ENCODE measurements at regions not wholly inside any gene's neighbourhood (a gene's known extent, or its start where the extent isn't known, plus 50 kb on each side); places are given as distances from the start of the nearest gene placed in this dataset.

DNA sequence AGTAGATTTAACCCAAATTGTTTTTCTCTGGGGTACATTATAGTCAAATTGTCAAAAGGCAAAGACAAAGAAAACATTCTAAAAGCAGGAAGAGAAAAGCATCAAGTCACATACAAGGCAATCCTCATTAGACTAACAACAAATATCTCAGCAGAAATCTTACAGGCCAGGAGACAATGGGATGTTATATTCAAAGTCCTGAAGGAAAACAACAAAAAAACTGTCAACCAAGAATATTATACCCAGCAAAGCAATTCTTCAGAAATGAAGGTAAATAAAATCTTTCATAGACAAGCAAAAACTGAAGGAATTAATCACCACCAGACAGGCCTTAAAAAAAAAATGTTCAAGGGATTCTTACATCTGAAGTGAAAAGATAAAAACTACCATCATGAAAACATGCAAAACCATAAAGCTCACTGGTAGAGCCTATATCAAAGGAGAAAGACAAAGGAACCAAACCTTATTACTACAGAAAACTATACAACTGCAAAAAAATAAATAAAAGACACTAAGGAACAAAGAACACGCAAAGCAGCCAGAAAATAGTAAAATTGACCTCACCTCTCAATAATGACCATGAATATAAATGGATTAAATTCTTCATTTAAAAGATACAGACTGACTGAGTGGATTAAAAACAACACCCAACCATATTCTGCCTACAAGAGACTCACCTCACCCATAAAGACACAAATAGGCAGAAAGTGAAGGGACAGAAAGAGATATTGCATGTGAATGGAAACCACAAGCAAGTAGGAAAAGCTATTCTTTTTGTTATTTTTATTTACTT, 113.8 kb upstream of the ZC3H11B start:
- Histone ChIP-seq H3K4me1 (ENCODE audit: control insufficient read depth in 4 of 4, insufficient read depth in 4 of 4, low read length in 3 of 4) (no peaks in the 10 kb centered on the region), H3K9ac (ENCODE audit: low read depth in 1 of 2, low read length in 2 of 2) (no peak overlapping the region), H3K27me3 (ENCODE audit: control insufficient read depth in 4 of 4, insufficient read depth in 4 of 4, low read length in 3 of 4) (no peaks in the 10 kb centered on the region), H3K4me3 (ENCODE audit: low read depth in 1 of 3, low read length in 3 of 3) (no peak overlapping the region), H3K36me3 (ENCODE audit: control insufficient read depth in 4 of 4, insufficient read depth in 3 of 4, low read depth in 1 of 4, low read length in 3 of 4) (no peaks in the 10 kb centered on the region), H3K27ac (ENCODE audit: low read depth in 1 of 2, low read length in 2 of 2) (no peak overlapping the region), H3K9me3 (ENCODE audit: control insufficient read depth in 4 of 4, low read length in 3 of 4) (peaks cover 0 to 12% (median 4%) of the 10 kb centered on the region in 4 donors)
- TF ChIP-seq RXRA (IDR thresholded peaks at IDR 0.05): no peak
- no peak for TF ChIP-seq HNF4G (IDR thresholded peaks at IDR 0.05)
- no peak for TF ChIP-seq HNF4A (conservative IDR thresholded peaks at IDR 0.05)
- TF ChIP-seq SP1 (IDR thresholded peaks at IDR 0.05): no peak
- TF ChIP-seq, protein P1, sequence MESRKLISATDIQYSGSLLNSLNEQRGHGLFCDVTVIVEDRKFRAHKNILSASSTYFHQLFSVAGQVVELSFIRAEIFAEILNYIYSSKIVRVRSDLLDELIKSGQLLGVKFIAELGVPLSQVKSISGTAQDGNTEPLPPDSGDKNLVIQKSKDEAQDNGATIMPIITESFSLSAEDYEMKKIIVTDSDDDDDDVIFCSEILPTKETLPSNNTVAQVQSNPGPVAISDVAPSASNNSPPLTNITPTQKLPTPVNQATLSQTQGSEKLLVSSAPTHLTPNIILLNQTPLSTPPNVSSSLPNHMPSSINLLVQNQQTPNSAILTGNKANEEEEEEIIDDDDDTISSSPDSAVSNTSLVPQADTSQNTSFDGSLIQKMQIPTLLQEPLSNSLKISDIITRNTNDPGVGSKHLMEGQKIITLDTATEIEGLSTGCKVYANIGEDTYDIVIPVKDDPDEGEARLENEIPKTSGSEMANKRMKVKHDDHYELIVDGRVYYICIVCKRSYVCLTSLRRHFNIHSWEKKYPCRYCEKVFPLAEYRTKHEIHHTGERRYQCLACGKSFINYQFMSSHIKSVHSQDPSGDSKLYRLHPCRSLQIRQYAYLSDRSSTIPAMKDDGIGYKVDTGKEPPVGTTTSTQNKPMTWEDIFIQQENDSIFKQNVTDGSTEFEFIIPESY (IDR thresholded peaks at IDR 0.05): no peak
- no peak for TF ChIP-seq NR2F2 (IDR thresholded peaks at IDR 0.05)
- no peak for TF ChIP-seq RAD21 (IDR thresholded peaks at IDR 0.05)
- DNase-seq (ENCODE audit: low spot score): no peak
- 86% methylated on average over 1 of the region's 1 CpG for WGBS

DNA sequence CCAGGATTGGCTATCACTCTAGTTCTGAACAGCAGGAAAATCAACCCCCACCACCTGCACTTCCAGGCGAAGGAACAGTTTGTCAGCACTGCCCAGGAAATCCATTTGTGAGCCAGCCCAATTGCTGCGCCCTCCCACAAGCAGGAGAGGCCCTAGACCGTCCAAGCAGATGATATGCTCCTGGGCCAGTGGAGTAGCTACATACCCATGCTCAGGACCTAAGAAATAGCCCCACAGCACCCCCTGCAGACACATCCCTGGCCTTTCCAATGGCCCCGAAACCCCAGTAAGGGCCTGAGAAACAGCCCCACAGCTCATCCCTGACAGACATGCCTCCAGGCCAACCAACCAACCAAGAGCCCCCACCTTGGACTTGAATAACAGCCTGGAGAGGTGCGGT, 111.5 kb upstream of the ZC3H11B start:
- 79% methylated on average over 5 of the region's 5 CpGs for WGBS
- Histone ChIP-seq H3K4me3 (ENCODE audit: low read depth in 1 of 3, low read length in 3 of 3) (no peak overlapping the region), H3K4me1 (ENCODE audit: control insufficient read depth in 4 of 4, insufficient read depth in 4 of 4, low read length in 3 of 4) (no peaks in the 10 kb centered on the region), H3K36me3 (ENCODE audit: control insufficient read depth in 4 of 4, insufficient read depth in 3 of 4, low read depth in 1 of 4, low read length in 3 of 4) (no peaks in the 10 kb centered on the region), H3K27ac (ENCODE audit: low read depth in 1 of 2, low read length in 2 of 2) (no peak overlapping the region), H3K27me3 (ENCODE audit: control insufficient read depth in 4 of 4, insufficient read depth in 4 of 4, low read length in 3 of 4) (no peaks in the 10 kb centered on the region), H3K9ac (ENCODE audit: low read depth in 1 of 2, low read length in 2 of 2) (no peak overlapping the region), H3K9me3 (ENCODE audit: control insufficient read depth in 4 of 4, low read length in 3 of 4) (peaks cover 0 to 12% (median 4%) of the 10 kb centered on the region in 4 donors)
- TF ChIP-seq TAF1 (conservative IDR thresholded peaks at IDR 0.05) (no peak), GABPA (IDR thresholded peaks at IDR 0.05 in 1 of 2, conservative IDR thresholded peaks at IDR 0.05 in 1 of 2) (no peak), RXRA (IDR thresholded peaks at IDR 0.05) (no peak), FOXA2 (IDR thresholded peaks at IDR 0.05) (no peak), SP1 (IDR thresholded peaks at IDR 0.05) (no peak), NR2F2 (IDR thresholded peaks at IDR 0.05) (no peak), HNF4A (conservative IDR thresholded peaks at IDR 0.05) (no peak), HNF4G (IDR thresholded peaks at IDR 0.05) (no peak), EGR1 (IDR thresholded peaks at IDR 0.05; ENCODE audit: low read depth in 2 of 2) (no peak), YY1 (IDR thresholded peaks at IDR 0.05) (no peak), FOXA1 (IDR thresholded peaks at IDR 0.05) (no peak)
- TF ChIP-seq, protein P2, sequence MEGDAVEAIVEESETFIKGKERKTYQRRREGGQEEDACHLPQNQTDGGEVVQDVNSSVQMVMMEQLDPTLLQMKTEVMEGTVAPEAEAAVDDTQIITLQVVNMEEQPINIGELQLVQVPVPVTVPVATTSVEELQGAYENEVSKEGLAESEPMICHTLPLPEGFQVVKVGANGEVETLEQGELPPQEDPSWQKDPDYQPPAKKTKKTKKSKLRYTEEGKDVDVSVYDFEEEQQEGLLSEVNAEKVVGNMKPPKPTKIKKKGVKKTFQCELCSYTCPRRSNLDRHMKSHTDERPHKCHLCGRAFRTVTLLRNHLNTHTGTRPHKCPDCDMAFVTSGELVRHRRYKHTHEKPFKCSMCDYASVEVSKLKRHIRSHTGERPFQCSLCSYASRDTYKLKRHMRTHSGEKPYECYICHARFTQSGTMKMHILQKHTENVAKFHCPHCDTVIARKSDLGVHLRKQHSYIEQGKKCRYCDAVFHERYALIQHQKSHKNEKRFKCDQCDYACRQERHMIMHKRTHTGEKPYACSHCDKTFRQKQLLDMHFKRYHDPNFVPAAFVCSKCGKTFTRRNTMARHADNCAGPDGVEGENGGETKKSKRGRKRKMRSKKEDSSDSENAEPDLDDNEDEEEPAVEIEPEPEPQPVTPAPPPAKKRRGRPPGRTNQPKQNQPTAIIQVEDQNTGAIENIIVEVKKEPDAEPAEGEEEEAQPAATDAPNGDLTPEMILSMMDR (IDR thresholded peaks at IDR 0.05; ENCODE audit: low read depth, low read length, missing input control): no peak
- TF ChIP-seq, protein P1 (IDR thresholded peaks at IDR 0.05): no peak
- TF ChIP-seq, protein P3, sequence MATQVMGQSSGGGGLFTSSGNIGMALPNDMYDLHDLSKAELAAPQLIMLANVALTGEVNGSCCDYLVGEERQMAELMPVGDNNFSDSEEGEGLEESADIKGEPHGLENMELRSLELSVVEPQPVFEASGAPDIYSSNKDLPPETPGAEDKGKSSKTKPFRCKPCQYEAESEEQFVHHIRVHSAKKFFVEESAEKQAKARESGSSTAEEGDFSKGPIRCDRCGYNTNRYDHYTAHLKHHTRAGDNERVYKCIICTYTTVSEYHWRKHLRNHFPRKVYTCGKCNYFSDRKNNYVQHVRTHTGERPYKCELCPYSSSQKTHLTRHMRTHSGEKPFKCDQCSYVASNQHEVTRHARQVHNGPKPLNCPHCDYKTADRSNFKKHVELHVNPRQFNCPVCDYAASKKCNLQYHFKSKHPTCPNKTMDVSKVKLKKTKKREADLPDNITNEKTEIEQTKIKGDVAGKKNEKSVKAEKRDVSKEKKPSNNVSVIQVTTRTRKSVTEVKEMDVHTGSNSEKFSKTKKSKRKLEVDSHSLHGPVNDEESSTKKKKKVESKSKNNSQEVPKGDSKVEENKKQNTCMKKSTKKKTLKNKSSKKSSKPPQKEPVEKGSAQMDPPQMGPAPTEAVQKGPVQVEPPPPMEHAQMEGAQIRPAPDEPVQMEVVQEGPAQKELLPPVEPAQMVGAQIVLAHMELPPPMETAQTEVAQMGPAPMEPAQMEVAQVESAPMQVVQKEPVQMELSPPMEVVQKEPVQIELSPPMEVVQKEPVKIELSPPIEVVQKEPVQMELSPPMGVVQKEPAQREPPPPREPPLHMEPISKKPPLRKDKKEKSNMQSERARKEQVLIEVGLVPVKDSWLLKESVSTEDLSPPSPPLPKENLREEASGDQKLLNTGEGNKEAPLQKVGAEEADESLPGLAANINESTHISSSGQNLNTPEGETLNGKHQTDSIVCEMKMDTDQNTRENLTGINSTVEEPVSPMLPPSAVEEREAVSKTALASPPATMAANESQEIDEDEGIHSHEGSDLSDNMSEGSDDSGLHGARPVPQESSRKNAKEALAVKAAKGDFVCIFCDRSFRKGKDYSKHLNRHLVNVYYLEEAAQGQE (IDR thresholded peaks at IDR 0.05): no peak
- DNase-seq (ENCODE audit: low spot score): no peak
